ENCODE measurements at regions not wholly inside any gene's neighbourhood (a gene's known extent, or its start where the extent isn't known, plus 50 kb on each side); places are given as distances from the start of the nearest gene placed in this dataset.

DNA sequence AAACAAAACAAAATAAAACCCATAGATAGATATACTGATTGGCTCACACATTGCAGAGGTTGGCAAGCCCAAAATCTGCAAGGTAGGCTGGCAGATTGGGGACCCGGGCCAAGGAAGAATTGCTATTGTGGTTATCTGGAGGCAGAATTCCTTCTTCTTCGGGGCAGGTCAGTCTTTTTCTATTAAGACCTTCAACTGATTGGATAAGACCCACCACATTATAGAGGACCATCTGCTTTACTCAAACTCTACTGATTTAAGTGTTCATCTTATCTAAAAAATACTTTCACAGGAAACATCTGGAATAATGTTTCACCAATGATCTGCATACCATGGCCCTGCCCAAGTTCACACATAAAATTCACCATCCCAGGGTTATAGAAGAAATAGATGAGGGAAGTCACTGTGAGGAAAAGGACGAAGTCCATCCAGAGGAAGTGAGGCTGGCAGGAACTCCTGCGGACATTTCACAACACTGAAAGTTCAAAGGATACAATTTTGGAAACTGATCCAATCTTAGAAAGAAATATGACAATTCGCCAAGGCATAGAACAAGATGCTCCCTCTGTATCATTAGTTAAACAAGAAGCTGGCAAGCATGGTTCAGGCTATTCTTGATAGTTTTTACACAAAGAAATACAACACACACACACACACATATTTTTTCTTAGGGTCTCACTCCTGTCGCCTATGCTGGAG lies 127.6 kb upstream of the MED13L start:
- Histone ChIP-seq H3K4me1 (ENCODE audit: insufficient read depth, poor library complexity, severe bottlenecking) (peaks cover 6% of the 10 kb centered on the region), H3K4me3 (ENCODE audit: severe bottlenecking) (no peak overlapping the region), H3K27ac (ENCODE audit: poor library complexity, severe bottlenecking) (no peak overlapping the region), H3K27me3 (ENCODE audit: insufficient read depth, poor library complexity, severe bottlenecking) (no peaks in the 10 kb centered on the region), H3K9me3 (ENCODE audit: severe bottlenecking) (no peaks in the 10 kb centered on the region), H3K36me3 (ENCODE audit: low read depth) (no peaks in the 10 kb centered on the region)
- no peak for TF ChIP-seq CTCF (IDR thresholded peaks at IDR 0.05; ENCODE audit: poor library complexity, severe bottlenecking)
- ATAC-seq (ENCODE audit: low read depth) = no peak
- DNase-seq (ENCODE audit: low spot score) = no peak

GRCh38 chr12:116406529-116406928 lies 129.0 kb upstream of the MED13L start:
- Histone ChIP-seq H3K4me1 (ENCODE audit: insufficient read depth, poor library complexity, severe bottlenecking) (peaks cover 6% of the 10 kb centered on the region), H3K9me3 (ENCODE audit: severe bottlenecking) (no peaks in the 10 kb centered on the region), H3K27ac (ENCODE audit: poor library complexity, severe bottlenecking) (no peak overlapping the region), H3K36me3 (ENCODE audit: low read depth) (no peaks in the 10 kb centered on the region), H3K4me3 (ENCODE audit: severe bottlenecking) (no peak overlapping the region), H3K27me3 (ENCODE audit: insufficient read depth, poor library complexity, severe bottlenecking) (no peaks in the 10 kb centered on the region)
- DNase-seq (ENCODE audit: low spot score) (no peak), ATAC-seq (ENCODE audit: low read depth) (peak; percentile 89)
- no peak for TF ChIP-seq CTCF (IDR thresholded peaks at IDR 0.05; ENCODE audit: poor library complexity, severe bottlenecking)

- peaks cover 6% of the 10 kb centered on the region for H3K4me1 ChIP-seq (ENCODE audit: insufficient read depth, poor library complexity, severe bottlenecking)
- no peak for ATAC-seq (ENCODE audit: low read depth)
- no peak overlapping the region for H3K27ac ChIP-seq (ENCODE audit: poor library complexity, severe bottlenecking)
- no peak for DNase-seq (ENCODE audit: low spot score)
- H3K36me3 ChIP-seq (ENCODE audit: low read depth) = no peaks in the 10 kb centered on the region
- H3K4me3 ChIP-seq (ENCODE audit: severe bottlenecking) = no peak overlapping the region
- no peak for TF ChIP-seq CTCF (IDR thresholded peaks at IDR 0.05; ENCODE audit: poor library complexity, severe bottlenecking)
- no peaks in the 10 kb centered on the region for H3K9me3 ChIP-seq (ENCODE audit: severe bottlenecking)
- H3K27me3 ChIP-seq (ENCODE audit: insufficient read depth, poor library complexity, severe bottlenecking) = no peaks in the 10 kb centered on the region
These were observed 131.2 kb upstream of the MED13L start for GRCh38 chr12:116408489-116409250.

DNA sequence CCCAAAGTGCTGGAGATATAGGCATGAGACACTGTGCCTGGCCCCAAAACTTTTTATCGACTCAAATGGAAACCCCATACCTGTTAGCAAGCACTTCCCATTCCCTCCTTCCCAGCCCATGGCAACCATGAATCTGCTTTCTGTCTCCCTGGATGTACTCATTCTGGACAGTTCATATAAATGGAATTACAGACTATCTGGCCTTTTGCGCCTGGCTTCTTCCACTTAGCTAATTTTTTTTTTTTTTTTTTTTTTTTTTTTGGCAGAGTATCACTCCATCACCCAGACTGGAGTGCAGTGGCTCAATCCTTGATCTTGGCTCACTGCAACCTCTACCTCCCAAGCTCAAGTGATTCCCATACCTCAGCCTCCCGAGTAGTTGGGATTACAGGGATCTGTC lies 134.5 kb upstream of the MED13L start:
- no peaks in the 10 kb centered on the region for H3K4me1 ChIP-seq (ENCODE audit: insufficient read depth, poor library complexity, severe bottlenecking)
- H3K4me3 ChIP-seq (ENCODE audit: severe bottlenecking) = no peak overlapping the region
- no peaks in the 10 kb centered on the region for H3K36me3 ChIP-seq (ENCODE audit: low read depth)
- H3K9me3 ChIP-seq (ENCODE audit: severe bottlenecking) = no peaks in the 10 kb centered on the region
- TF ChIP-seq CTCF (IDR thresholded peaks at IDR 0.05; ENCODE audit: poor library complexity, severe bottlenecking) = no peak
- H3K27ac ChIP-seq (ENCODE audit: poor library complexity, severe bottlenecking) = no peak overlapping the region
- DNase-seq (ENCODE audit: low spot score) (no peak), ATAC-seq (ENCODE audit: low read depth) (no peak)
- H3K27me3 ChIP-seq (ENCODE audit: insufficient read depth, poor library complexity, severe bottlenecking) = no peaks in the 10 kb centered on the region

- H3K4me1 ChIP-seq (ENCODE audit: insufficient read depth, poor library complexity, severe bottlenecking) = no peaks in the 10 kb centered on the region
- H3K9me3 ChIP-seq (ENCODE audit: severe bottlenecking) = no peaks in the 10 kb centered on the region
- TF ChIP-seq CTCF (IDR thresholded peaks at IDR 0.05; ENCODE audit: poor library complexity, severe bottlenecking) = no peak
- no peaks in the 10 kb centered on the region for H3K27me3 ChIP-seq (ENCODE audit: insufficient read depth, poor library complexity, severe bottlenecking)
- no peaks in the 10 kb centered on the region for H3K36me3 ChIP-seq (ENCODE audit: low read depth)
- H3K4me3 ChIP-seq (ENCODE audit: severe bottlenecking) = no peak overlapping the region
- DNase-seq (ENCODE audit: low spot score) = no peak
- no peak for ATAC-seq (ENCODE audit: low read depth)
- H3K27ac ChIP-seq (ENCODE audit: poor library complexity, severe bottlenecking) = no peak overlapping the region
These were observed 137.4 kb upstream of the MED13L start for GRCh38 chr12:116414891-116415290.

Measured in RWPE2 (cell line).